Astrocyte of the hippocampus (primary cell): ENCODE measurements at regions not wholly inside any gene's neighbourhood (a gene's known extent, or its start where the extent isn't known, plus 50 kb on each side); places are given as distances from the start of the nearest gene placed in this dataset.
"Not testable (repeated sequence)": the region's sequence is repeated elsewhere in the genome, so short reads cannot be mapped to it uniquely, and the experiment has no call there.

Experiments used
- DNase-seq: peaks from one replicate; pipeline ENCODE4 v3.0.0; 2011; ENCODE audit warnings: low read depth, low spot score

DNA sequence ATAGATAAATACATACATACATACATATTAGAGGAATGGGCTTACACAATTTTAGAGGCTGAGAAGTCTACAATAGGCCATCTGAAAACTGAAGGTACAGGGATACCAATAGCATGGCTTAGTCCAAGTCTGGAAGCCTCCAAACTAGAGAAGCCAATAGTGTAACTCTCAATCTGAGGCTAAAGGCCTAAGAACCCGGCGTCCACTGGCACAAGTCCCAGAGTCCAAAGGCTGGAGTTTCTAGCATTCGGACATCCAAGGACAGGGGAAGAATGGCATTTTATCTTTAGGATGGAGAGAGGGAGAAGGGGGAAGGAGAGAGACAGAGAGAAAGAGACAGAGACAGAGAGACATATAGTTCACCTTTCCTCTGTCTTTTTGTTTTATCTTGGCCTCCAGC lies 63.7 kb upstream of the SYT4 start:
- no peak for DNase-seq

DNA sequence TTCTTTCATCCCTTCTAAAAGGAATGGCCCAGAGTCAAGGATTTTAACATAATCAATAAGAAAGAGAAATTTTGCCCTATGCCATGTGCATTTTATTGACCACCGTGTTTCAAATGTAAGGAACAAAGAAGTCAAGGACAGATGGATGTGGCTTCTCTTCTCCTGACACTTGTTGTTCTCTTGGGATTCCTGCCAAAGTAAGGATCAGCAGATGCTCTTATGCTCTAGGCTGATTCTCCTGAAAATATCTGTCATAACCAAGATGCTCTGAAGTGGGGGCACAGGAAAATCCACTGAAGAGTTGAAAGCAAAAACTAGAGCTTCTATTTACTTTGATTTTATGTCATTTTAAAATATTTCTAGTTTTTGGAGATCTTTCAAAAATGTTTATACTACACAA lies 72.9 kb upstream of the SYT4 start:
- DNase-seq = no peak

DNA sequence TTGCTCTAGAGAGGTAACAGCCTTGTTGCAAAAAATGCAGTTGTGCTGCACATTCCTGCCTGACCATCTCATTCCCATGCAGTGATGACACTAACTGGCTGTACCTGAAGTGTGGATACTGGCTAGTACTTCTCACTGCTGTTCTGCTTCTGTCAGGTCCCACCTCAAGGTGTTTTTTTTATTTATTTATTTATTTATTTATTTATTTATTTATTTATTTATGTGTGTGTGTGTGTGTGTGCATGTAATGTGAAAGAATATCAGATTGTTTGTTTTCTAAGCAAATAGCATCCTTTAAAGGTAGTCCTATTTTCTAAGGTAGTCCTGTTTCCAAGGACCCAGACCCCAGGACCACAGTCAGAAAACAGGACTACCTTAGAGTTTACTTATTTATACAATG lies 87.2 kb upstream of the SYT4 start:
- DNase-seq = no peak

DNA sequence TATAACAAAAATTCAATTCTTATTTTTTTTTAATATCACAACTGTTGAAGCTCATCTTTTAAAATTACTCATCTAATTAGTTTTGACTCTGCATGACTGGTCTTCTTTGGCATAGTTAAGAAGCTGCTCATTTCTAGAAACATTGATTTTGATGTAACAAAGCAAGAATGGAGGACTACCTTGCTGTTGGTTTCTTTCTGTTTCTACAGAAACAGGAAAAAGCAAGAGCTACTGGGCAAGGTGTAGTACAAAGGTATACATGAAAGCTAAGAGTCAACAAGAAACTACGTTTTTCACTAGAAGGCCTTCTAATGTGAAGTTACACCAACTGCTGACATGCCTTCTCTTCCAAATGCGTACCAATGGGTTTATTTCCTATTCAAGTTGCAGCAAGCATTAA lies 90.6 kb upstream of the SYT4 start:
- no peak for DNase-seq

DNA sequence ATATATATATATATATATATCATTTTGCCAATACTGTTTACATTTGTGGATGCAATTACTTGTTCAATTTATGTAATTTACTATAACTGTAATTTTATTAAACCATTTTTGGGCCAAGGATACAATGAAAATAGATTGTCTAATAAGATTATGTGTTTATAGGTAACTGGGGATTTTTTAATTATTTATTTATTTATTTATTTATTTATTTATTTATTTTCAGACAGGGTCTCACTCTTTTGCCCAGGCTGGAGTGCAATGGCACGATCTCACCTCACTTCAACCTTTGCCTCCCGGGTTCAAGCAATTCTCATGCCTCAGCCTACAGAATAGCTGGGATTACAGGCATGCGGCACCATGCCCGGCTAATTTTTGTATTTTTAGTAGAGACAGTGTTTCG lies 92.0 kb upstream of the SYT4 start:
- not testable (repeated sequence) for DNase-seq

DNA sequence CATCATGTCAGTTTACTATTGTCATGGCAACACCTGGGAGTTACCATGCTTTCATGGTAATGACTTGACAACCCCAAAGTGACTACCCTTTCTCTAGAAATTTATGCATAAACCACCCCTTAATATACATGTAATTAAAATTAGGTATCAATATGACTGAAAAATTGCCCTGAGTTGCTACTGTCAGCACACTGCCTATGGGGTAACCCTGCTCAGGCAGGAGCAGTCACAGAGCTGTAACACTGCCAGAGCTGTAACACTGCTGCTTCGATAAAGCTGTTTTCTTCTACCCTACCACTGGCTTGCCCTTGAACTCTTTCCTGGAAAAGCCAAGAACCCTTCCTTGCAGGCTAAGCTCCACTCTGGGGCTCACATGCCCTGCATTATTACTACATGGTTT lies 95.5 kb upstream of the SYT4 start:
- no peak for DNase-seq

DNA sequence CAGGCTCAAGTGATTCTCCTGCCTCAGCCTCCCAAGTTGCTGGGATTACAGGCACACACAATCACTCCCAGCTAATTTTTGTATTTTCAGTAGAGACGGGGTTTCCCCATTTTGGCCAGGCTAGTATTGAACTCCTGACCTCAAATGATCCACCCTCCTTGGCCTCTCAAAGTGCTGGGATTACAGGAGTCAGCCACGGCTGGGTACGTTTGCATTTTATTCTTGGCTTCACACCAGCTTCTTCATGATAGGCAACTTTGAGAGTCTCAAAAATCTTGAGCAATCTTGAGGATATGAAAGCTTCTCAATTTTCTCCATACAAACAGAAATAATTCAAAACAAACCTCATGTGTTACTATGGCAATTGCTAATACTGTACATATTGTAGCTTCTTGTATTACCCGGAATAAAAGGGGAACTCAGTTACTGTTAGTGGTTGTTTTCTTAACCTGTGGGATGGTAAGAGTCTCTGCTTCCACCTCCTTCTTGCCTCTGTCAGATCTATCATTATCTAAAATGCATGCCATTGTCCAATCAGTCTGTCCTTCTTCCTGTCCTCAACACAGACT lies 102.9 kb upstream of the SYT4 start:
- DNase-seq = no peak

DNA sequence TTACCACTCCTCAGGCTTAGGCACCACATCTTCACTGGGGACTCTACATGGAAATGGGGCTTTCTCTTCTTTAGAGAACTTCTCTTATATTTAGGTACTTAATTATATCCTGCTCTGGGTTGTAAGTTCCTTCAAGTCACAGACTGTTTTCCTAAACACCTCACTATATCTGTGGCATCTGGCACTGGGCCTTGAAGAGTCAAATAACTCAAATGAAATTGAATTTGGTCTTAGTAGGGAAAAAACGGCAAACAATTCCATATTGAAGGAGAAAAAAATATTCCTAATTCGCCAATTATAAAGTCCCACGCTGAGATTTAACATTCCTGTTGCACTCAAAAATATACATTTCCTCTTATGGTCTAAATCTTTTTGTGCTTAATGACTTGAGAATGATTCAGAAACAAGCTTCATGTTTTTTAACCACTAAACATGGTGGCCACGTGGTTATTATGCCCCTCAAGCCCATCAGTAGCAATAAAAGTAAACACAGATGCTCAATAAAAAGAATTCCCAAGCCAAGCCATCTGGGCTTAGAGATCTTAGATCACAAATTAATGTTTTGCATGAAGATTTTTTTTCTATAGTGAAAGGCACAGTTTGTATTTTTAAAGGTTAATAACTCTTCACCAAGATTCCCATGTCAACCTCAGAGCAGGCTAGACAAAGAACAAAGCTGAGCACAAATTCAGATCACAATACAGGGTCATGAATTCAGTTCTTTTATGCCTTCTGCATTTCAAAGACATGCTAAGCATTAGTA lies 105.5 kb upstream of the SYT4 start:
- DNase-seq = no peak

DNA sequence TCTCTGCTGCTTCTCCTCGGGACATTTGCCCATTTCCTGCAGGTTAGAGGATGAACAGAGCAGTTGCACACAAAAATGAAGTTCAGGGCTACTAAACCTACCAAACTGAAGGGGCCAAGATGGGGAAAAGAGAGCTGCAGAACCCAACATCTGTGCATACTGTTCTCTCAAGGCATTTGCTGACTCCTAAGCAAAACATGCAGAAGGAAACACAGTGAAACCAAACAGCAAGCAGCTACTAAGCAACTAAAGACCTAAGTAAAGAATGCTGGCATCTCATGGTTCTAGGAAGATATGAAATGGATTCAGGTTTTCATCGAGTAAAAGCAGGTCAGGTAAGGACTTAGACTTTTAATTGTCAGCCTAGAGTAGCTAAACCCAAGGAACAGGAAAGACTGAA lies 111.9 kb upstream of the SYT4 start:
- peak; percentile 23 for DNase-seq

DNA sequence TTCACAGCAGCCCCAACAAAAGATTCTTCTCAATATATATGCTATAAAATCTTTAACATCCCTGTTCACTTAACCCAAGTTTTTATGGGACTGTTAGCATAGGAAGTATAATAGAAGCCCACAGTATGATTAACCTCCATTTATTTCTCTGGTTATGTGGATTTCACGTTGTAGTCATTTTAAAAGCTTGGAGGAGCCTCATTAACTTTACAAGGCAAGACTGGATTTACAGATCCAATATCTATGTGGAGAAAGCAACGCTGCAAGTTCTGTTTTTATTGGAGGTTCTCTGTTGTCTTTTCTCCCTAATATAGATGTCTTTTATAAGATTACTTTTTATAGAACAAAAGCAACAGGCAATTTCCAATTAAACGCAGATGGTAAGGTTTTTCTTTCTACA lies 114.9 kb upstream of the SYT4 start:
- DNase-seq = no peak

DNA sequence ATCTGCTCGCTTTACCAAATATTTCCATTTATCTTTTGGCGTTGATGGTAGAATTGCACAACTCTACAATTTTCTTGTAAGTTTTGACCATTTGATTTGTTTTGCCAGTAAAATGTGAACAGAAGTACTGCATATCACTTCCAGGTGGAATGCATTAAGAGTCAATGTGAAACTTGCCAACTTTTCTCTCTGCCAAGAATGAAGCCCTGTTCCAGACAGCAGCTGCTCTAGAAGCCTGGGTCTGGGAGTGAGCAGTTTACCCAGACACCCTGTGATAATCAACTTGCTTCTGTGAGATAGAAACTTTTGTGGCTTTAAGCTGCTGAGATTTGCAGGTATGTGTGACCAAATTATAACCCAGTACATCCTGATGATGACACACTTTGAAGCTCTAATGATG lies 115.9 kb upstream of the SYT4 start:
- peak; percentile 61 for DNase-seq

DNA sequence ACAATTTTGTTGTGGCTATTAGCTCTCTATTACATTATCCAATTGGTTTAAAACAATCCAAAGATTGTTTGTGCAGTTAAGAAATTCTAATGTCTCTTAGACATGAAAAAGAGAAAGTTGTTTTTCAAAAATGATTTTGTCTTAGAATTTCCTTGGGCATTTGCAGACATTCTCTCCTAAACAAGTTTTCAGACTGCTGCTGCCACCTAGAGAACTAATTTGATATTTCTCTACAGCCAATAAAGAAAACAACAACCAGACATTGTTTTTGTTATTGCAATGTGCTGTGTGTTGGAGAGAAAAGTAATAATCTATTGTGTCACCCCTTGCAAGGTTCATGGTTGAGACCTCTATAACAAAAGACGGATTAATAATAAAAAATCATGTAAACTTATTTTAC lies 119.0 kb upstream of the SYT4 start:
- peak; percentile 53 for DNase-seq

DNA sequence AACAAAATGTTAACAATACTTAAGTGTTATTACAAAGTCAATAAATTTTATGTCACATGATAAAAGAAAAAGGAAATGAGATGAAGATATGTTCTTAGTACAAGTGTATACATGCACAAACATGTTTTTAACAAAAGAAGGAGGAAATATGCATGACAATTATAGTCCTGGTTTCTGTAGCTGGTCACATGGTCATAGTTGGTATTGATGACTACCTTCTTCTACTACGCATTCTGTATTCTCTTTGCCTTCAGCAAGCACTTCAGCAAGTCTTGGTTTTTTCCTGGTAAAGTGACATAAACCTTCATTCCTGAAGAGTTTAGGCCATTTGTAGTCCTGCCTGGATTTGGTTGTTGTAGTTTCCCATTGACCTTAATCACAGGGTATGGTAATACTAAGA lies 121.3 kb upstream of the SYT4 start:
- DNase-seq = no peak

DNA sequence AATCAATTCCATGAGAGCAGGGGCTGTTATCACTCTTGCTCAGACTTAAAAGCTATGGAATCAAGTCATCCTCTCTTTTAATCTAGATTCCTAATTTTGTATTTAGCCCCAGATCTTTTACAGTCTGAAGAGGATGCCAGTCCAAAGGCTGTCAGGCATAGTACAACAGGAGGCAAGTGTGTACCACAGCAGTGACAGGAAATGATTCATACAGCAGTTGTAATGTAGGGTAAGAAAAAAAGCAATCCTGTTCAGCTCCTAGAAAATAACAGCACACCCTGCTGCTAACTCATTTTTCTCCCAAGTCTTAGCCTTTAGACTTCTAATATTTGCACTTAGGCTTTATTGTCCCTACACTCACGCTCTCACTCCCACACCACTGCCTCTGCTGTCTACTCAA lies 127.8 kb upstream of the SYT4 start:
- DNase-seq = peak; percentile 27

DNA sequence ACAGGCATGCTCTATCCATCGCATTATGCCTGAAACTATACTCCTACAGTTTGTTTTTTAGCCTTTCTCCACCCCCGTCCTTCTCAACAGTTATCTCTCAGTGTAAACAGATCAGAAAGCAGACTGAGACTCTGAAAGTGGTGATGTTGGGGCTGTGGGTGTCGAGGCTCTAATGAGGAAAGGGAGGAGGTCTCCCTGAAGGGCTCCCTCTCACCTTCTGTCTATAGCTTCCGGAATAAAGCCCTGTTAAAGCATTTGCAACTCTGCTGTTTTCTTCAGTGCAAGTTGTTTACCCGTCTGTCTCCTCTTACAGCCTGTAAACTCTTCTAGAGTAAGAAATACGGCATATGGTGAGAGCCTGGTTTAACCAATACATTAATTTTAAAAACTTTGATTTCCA lies 136.7 kb upstream of the SYT4 start:
- DNase-seq = no peak

DNA sequence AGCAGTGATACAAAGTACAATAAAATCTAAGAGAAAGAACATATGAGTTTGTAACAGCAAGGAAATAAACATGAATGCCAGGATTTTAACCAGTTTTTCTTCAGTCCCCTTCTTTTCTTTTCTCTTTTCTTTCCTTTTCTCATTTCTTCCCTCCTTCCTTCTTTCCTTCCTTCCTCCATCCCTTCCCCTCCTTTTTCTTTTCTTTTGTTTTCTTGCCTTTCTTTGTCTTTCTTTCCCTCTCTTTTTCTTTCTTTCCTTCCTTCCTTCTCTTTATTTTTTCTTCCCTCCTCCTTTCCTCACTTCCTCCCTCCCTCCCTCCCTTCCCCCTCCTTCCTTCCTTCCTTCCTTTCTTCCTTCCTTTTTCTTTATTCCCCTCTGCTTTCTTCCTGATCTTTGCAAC lies 142.8 kb upstream of the SYT4 start:
- no peak for DNase-seq

DNA sequence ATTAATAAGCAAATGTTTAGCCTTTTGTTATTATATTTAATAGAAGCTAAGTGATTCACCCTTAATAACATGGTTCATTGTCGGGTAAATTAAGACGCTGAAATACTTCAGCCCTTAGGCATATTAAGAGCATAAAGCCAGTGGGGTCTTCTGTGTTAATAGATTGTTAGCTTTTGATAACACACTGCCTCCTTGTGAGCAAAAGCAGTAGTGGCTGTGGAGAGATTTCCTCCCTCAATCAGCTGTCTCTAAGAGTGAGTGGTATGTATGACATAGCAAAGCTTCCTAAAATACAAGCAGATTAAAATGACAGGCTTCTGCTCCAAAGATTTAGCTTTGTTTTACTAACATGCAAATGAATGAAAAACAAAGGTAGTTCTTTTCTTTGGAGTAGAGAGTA lies 143.7 kb upstream of the SYT4 start:
- no peak for DNase-seq

DNA sequence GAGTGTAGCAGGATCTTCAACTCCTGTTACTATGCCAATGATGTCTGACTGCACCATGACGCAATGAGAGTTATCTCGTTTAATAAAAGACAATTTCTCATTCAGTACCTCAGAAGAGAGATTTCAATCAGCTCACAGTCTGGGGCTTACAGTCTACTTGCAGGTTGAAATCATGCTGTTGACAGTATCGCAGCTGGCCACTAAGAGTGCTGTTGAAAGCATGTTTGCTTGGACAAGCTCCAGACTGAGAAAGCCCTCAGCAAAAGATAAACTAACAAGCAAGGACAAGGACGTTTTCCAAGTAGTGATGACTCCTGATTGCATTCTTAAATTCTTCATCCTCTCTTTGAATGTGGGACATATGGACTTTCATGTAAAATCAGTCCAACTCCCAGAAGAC lies 145.2 kb upstream of the SYT4 start:
- peak; percentile 49 for DNase-seq

DNA sequence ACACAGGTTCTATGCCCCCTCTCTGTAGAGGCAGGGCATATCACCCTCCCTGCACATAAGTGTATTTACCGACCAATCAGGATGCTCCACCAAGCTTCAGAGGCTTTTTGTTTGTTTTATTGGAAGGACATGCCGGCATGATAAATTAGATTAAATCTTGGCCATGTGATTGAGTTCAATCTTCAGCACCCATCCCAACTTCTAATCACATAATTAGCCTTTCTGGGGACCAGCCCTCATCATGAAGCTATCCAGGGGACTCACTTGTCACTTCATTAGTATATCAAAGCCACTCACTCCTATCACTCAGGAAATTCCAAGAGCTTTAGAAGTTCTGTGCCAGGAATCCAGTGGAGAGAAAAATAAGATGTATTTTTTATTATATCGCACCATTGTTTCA lies 158.6 kb upstream of the SYT4 start:
- no peak for DNase-seq

DNA sequence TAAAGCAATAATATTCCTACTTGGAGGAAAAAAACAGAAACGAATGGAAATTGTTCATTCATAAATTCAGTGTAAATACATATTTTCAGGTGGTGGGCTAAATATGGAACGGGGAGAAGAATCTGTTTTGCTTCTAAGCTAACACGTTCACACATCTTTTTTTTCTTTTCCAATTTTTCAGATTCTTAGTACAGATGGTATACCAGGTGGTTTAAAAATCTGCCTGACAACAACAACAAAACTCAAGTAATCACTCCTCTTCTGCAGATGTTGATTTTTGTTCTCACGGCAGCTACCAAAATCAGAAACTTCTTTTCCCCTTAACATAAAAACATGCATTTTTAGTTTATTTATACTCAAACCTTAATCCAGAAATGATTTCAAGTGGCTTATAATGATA lies 164.8 kb upstream of the SYT4 start:
- DNase-seq = no peak

DNA sequence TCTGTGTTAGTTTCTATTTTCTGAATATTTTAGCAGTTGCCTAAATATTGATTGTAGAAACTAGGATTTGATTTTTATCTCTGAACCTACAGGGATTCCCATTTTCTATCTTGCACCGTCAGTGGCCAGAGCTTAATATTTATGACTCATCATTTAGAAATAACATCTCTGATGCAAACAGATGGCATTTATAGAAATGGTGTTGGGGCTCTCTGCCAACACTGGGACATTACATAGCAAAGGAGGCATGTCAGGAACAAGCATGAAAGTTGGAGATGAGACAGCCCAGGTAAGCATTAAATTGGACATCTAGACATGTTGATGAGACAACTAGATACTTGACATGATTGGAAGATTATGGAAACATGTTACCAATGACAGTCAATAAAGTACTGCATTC lies 165.3 kb upstream of the SYT4 start:
- DNase-seq = no peak

DNA sequence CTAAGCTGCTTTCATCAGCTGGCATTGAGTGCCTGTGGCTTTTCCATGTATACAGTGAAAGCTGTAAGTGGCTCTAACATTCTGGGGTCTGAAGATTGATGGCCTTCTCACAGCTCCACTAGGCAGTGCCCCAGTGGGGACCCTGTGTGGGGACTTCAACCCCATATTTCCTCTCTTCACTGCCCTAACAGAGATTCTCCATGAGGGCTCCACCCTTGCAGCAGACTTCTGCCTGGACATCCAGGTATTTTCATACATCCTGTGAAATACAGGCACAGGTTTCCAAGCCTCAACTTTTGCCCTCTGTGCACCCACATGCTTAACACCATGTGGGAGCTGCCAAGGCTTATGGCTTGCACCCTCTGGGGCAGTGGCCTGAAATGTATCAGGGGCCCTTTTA lies 188.2 kb upstream of the SYT4 start:
- DNase-seq = no peak

DNA sequence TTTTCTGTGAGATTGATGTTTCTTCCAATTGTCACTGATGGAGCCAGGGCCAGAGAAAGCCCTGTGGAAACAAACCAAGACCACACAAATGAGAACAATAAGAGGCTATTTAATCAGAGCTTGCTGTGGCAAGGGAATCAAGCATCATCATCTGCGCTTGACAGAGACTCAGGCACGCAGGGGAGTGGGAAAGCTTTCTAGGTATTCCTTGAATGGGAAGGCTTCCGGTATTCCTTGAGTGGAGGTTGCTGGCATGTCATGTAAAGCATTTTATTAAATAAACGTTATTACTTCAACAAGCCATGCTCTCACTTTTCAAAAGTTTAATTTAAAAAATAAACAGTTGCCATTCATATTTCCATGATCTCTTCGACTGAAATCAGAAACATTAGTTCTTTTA lies 194.6 kb upstream of the SYT4 start:
- no peak for DNase-seq

DNA sequence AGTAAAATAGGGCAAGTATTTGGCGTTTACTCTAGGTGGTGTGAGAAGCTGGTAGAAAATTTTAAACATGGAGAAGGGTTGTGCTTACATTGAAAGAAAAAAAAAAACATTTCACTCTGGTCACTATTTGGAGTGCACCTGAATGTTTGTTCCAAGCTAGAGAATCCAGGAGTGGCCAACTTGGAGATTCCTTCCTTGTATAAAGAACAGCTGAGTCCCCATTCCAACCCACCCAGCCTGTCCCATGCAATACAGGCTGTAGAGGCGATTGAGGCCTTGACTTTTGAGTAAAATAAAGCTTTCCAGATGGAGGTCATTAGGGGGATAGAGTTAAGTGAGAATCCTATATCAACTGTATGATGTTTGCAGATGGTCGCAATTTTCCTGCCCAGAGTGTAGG lies 203.8 kb upstream of the SYT4 start:
- DNase-seq = no peak
